K562 (cell line): ENCODE measurements at regions not wholly inside any gene's neighbourhood (a gene's known extent, or its start where the extent isn't known, plus 50 kb on each side); places are given as distances from the start of the nearest gene placed in this dataset.
A peak's percentile ranks its signal among the peaks of the same experiment; 100 is the strongest.

ENCODE experiments used
- ATAC-seq: fragments of 200-7000 bp; cut with Tn5 transposase; 3 replicates; pipeline ENCODE4 v1.9.1; 2020; ENCODE audit warnings: moderate library complexity
- BruUV-seq: library from RNA; stranded (reverse); fragments of 400-500 nt; replicated peaks from 2 replicates; lab custom pipeline; 2021; lab: Mats Ljungman, UMichigan
- CTCF ChIA-PET: fragments of 300-600 bp; formaldehyde crosslinking; extraction: SDS; loops from one replicate; lab custom pipeline; 2021; ENCODE audit warnings: low intra/inter-chr PET ratio; lab: Yijun Ruan, JAX
- POLR2A ChIA-PET: fragments of 300-600, 350-650 bp; sonication (Branson Sonifier 250); formaldehyde crosslinking; extraction: SDS; loops from one replicate; lab custom pipeline; 2021; ENCODE audit warnings: antibody characterized with exemption, inconsistent platforms; lab: Yijun Ruan, JAX
- DNase-seq, 4 experiments: peaks; one replicate each; pipeline versions ENCODE4 v3.0.0 to v3.0.0-alpha.2; 2011 to 2018; ENCODE audit warnings: low spot score in 3 of 4, mixed read lengths in 3 of 4; ENCODE audit errors: extremely low read depth in 1 of 4
- FAIRE-seq: peaks from 2 replicates; lab custom pipeline; 2011; peaks lifted over from hg19 to GRCh38; lab: Jason Lieb, UNC
- H2AFZ ChIP-seq: 2 replicates; pipeline ENCODE4 v1.6.0; 2011; ENCODE audit warnings: low read depth, low read length, control low read depth, inconsistent platforms
- H3K27ac ChIP-seq: fragments of 200-600 bp; 3 replicates; pipeline ENCODE4 v1.8.0; 2011; ENCODE audit warnings: low read depth, mild to moderate bottlenecking, control low read depth, inconsistent platforms, low read length, moderate library complexity, mixed read lengths; ENCODE audit errors: extremely low read depth
- H3K27me3 ChIP-seq, 2 experiments: fragments of 300-600 bp in 1 of 2; 2 replicates in 1 of 2; 3 replicates in 1 of 2; pipeline versions ENCODE4 v1.6.0 to v1.8.0; 2011; ENCODE audit warnings: inconsistent platforms in 2 of 2, low read length in 2 of 2, mild to moderate bottlenecking in 1 of 2, mixed read lengths in 1 of 2, moderate library complexity in 1 of 2; ENCODE audit not compliant: control insufficient read depth in 2 of 2, insufficient read depth in 2 of 2
- H3K36me3 ChIP-seq: fragments of 300-600 bp; 3 replicates; pipeline ENCODE4 v1.8.0; 2011; ENCODE audit warnings: mild to moderate bottlenecking, low read length, inconsistent platforms; ENCODE audit not compliant: control insufficient read depth, insufficient read depth
- H3K4me1 ChIP-seq, 2 experiments: fragments of 200-600 bp in 1 of 2; replicated peaks in 1 of 2; 2 replicates in 1 of 2; 3 replicates in 1 of 2; pipeline versions ENCODE4 v1.5.1 to v1.8.0; 2011; ENCODE audit warnings: inconsistent platforms in 2 of 2, low read length in 2 of 2, mild to moderate bottlenecking in 1 of 2, mixed read lengths in 1 of 2, moderate library complexity in 1 of 2; ENCODE audit not compliant: control insufficient read depth in 2 of 2, insufficient read depth in 2 of 2
- H3K4me2 ChIP-seq: 2 replicates; pipeline ENCODE4 v1.6.1; 2011; ENCODE audit warnings: low read length, control low read depth, inconsistent platforms, mixed read lengths; ENCODE audit not compliant: insufficient read depth
- H3K4me3 ChIP-seq: fragments of 200-600 bp; sonication (generic), shearing (Covaris generic); 2 replicates; pipeline ENCODE4 v1.5.1; 2016; ENCODE audit warnings: control low read depth, inconsistent platforms
- H3K79me2 ChIP-seq: fragments of 200-600 bp; 3 replicates; pipeline ENCODE4 v1.8.0; 2011; ENCODE audit warnings: low read length, inconsistent platforms; ENCODE audit not compliant: control insufficient read depth, insufficient read depth
- H3K9ac ChIP-seq, 2 experiments: 2 replicates each; pipeline versions ENCODE4 v1.6.0 to v1.6.1; 2011; ENCODE audit warnings: low read depth in 2 of 2, low read length in 2 of 2, control low read depth in 1 of 2, inconsistent platforms in 1 of 2, mild to moderate bottlenecking in 1 of 2, mixed read lengths in 1 of 2; ENCODE audit not compliant: insufficient read depth in 1 of 2
- H3K9me1 ChIP-seq: one replicate; pipeline ENCODE4 v1.6.0; 2011; ENCODE audit warnings: inconsistent platforms, mild to moderate bottlenecking, low read length, moderate library complexity; ENCODE audit not compliant: control insufficient read depth, insufficient read depth
- H3K9me3 ChIP-seq: replicated peaks from 2 replicates; pipeline ENCODE4 v1.5.1; 2011; ENCODE audit warnings: low read depth, low read length, inconsistent platforms; ENCODE audit not compliant: control insufficient read depth, insufficient read depth
- H4K20me1 ChIP-seq: replicated peaks from 2 replicates; pipeline ENCODE4 v1.6.1; 2011; ENCODE audit warnings: low read length, inconsistent platforms, mixed read lengths; ENCODE audit not compliant: control insufficient read depth, insufficient read depth
- ESRRB ChIP-seq: fragments of 250-450 bp; sonication (Bioruptor Pico); IDR thresholded peaks from 2 replicates; pipeline ENCODE4 v1.5.0; 2020; ENCODE audit warnings: mild to moderate bottlenecking, moderate library complexity, borderline replicate concordance
- SPI1 ChIP-seq: IDR thresholded peaks from 2 replicates; pipeline ENCODE4 v1.6.1; 2011; ENCODE audit warnings: low read depth, low read length, control low read depth, borderline replicate concordance
- YY1 ChIP-seq, 3 experiments: IDR thresholded peaks; 2 replicates each; pipeline ENCODE4 v1.6.1; 2011; ENCODE audit warnings: low read length in 2 of 3, mild to moderate bottlenecking in 2 of 3, moderate library complexity in 2 of 3, borderline replicate concordance in 1 of 3, control low read depth in 1 of 3, low read depth in 1 of 3; ENCODE audit not compliant: insufficient read depth in 3 of 3, insufficient replicate concordance in 2 of 3, control insufficient read depth in 1 of 3, insufficient read length in 1 of 3; ENCODE audit errors: extremely low read depth in 1 of 3
- ZNF75A ChIP-seq: fragments of 450-650 bp; formaldehyde crosslinking; IDR thresholded peaks from 2 replicates; pipeline ENCODE4 v1.4.0; 2020; ENCODE audit warnings: mild to moderate bottlenecking
- WGBS: fragments of 100-300 bp; shearing (Covaris generic); methylation state at CpG from one replicate; pipeline ENCODE4 v1.1.6; 2016; ENCODE audit warnings: low coverage, mixed read lengths; ENCODE audit not compliant: insufficient coverage; ENCODE audit errors: missing lambda C conversion rate; 5-methylcytosine and 5-hydroxymethylcytosine counted together
- in situ Hi-C: fragments of 300-500 bp; cut with MboI; formaldehyde crosslinking; loops from 4 replicates; pipeline ENCODE4 v1.15.0; 2018; ENCODE audit warnings: inconsistent platforms, mixed read lengths
- intact Hi-C: fragments of 100-400 bp; cut with micrococcal nuclease; formaldehyde crosslinking; loops from 2 replicates; pipeline ENCODE4 v1.14.2; 2022
- TF ChIP-seq, protein P1 (sequence below): fragments of 450-650 bp; IDR thresholded peaks from 2 replicates; pipeline ENCODE4 v1.6.1; 2016; ENCODE audit warnings: low read depth, mild to moderate bottlenecking, moderate library complexity
- TF ChIP-seq, protein P2 (sequence below): sonication (generic); formaldehyde crosslinking; IDR thresholded peaks from 2 replicates; pipeline ENCODE4 v1.8.0; 2022; ENCODE audit warnings: mild to moderate bottlenecking, missing genetic modification reagents

DNA sequence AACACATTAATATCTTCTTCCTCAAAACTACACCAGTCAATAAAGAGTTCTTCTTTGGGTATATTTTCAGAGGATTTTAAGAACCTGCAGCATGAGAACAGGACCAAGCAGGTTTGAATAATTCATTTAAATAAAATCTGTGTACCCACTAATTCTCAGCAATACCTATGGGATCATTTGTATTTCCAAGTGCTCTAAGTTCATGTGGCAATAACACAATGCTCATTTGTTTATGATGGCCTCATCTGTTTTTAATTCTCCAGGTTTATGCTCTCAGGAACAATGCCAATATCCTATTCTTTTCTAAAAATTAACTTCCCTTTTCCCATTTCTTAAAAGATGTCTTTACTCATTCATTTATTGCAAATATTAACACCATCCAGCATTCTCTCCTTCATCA lies 264.7 kb downstream of the METTL4 start:
- TF ChIP-seq, protein P1, sequence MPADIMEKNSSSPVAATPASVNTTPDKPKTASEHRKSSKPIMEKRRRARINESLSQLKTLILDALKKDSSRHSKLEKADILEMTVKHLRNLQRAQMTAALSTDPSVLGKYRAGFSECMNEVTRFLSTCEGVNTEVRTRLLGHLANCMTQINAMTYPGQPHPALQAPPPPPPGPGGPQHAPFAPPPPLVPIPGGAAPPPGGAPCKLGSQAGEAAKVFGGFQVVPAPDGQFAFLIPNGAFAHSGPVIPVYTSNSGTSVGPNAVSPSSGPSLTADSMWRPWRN: no peak
- TF ChIP-seq, all 486 proteins: peak for 0

DNA sequence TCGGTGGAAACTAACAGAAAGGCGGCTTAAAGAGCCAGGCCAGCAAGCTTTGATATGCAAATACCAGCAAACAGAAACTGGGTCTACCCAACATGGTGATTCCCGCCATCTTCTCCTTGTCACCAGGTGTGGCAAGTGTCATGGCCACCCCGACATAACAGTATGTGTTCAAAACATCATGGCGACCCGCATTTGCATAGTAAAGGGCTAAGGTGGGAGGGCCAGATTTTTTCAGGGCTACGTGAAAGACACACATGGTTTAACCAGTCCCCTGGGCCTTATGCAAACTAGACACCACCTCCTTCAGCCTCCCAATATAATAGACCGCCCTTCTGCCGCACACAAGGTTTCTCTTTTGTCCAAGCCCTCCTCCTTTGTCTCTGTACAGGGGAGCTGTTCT lies 260.4 kb downstream of the METTL4 start:
- in situ Hi-C loops: no loop called here
- intact Hi-C loops: no loop called here
- Histone ChIP-seq H3K9me1 (no peaks in the 10 kb centered on the region), H3K9ac (no peak overlapping the region), H3K27me3 (no peaks in the 10 kb centered on the region), H3K4me2 (no peak overlapping the region), H4K20me1 (no peaks in the 10 kb centered on the region), H2AFZ (peak overlapping the region; percentile 37), H3K36me3 (no peaks in the 10 kb centered on the region), H3K4me3 (no peak overlapping the region), H3K9me3 (no peaks in the 10 kb centered on the region), H3K27ac (no peak overlapping the region), H3K79me2 (no peaks in the 10 kb centered on the region), H3K4me1 (peaks cover 0 to 4% of the 10 kb centered on the region in 2 experiments; a peak in 1 of 5 replicates)
- BruUV-seq: no TSS peak
- no peak for ATAC-seq
- 75% methylated on average over 9 of the region's 9 CpGs for WGBS
- DNase-seq: no peak
- CTCF ChIA-PET: no interaction called here
- POLR2A ChIA-PET: interaction anchor here (1.3 kb wide), 1 partner anchor 15 kb away, joined by 4 read pairs; no protein-coding TSS in a partner anchor
- no peak for TF ChIP-seq ESRRB (CRISPR knock-in tag)
- TF ChIP-seq SPI1: no peak
- TF ChIP-seq, protein P2, sequence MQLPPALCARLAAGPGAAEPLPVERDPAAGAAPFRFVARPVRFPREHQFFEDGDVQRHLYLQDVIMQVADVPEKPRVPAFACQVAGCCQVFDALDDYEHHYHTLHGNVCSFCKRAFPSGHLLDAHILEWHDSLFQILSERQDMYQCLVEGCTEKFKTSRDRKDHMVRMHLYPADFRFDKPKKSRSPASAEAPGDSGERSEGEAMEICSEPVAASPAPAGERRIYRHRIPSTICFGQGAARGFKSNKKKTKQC (CRISPR knock-in tag): no peak
- TF ChIP-seq ZNF75A (CRISPR knock-in tag): no peak
- TF ChIP-seq YY1 (IDR thresholded peaks at IDR 0.05; ENCODE audit: borderline replicate concordance in 1 of 3, control insufficient read depth in 1 of 3, extremely low read depth in 1 of 3, insufficient read depth in 3 of 3, insufficient read length in 1 of 3, insufficient replicate concordance in 2 of 3, low read depth in 1 of 3, low read length in 2 of 3): peak in 1 of 3 experiments; percentile 25
- FAIRE-seq: no peak

More for the DNA sequence above, 264.7 kb downstream of the METTL4 start:
- Histone ChIP-seq H3K27me3 (no peaks in the 10 kb centered on the region), H3K9me1 (no peaks in the 10 kb centered on the region), H3K4me3 (no peak overlapping the region), H3K79me2 (no peaks in the 10 kb centered on the region), H4K20me1 (no peaks in the 10 kb centered on the region), H3K9me3 (no peaks in the 10 kb centered on the region), H3K27ac (no peak overlapping the region), H3K4me1 (peaks cover 3 to 29% of the 10 kb centered on the region in 2 experiments; a peak in 4 of 5 replicates), H3K4me2 (no peak overlapping the region), H2AFZ (peak overlapping the region; percentile 56; the same call in 1 of the 2 replicates), H3K36me3 (no peaks in the 10 kb centered on the region), H3K9ac (no peak overlapping the region)
- intact Hi-C loops: no loop called here
- in situ Hi-C loops: no loop called here
- DNase-seq (no peak), FAIRE-seq (no peak), ATAC-seq (no peak)
- no TSS peak for BruUV-seq
- CTCF ChIA-PET: no interaction called here
- POLR2A ChIA-PET: no interaction called here
